Type B pancreatic cell (in vitro differentiated cells): ENCODE measurements at regions not wholly inside any gene's neighbourhood (a gene's known extent, or its start where the extent isn't known, plus 50 kb on each side); places are given as distances from the start of the nearest gene placed in this dataset.

Experiments used
- DNase-seq: peaks from one replicate; pipeline ENCODE4 v3.0.0; 2021; ENCODE audit warnings: mixed read lengths; ENCODE audit not compliant: unreplicated experiment; ENCODE audit errors: extremely low spot score
- H3K27ac Mint-ChIP-seq: 2 replicates; pipeline ENCODE4 v1.8.0; 2021; ENCODE audit warnings: mild to moderate bottlenecking, mixed read lengths
- H3K27me3 Mint-ChIP-seq: 2 replicates; pipeline ENCODE4 v1.8.0; 2021; ENCODE audit warnings: mixed read lengths
- H3K36me3 Mint-ChIP-seq: 2 replicates; pipeline ENCODE4 v1.8.0; 2021; ENCODE audit warnings: mixed read lengths
- H3K4me1 Mint-ChIP-seq: one replicate; pipeline ENCODE4 v1.8.0; 2021; ENCODE audit warnings: mixed read lengths; ENCODE audit not compliant: unreplicated experiment
- H3K4me3 Mint-ChIP-seq: 2 replicates; pipeline ENCODE4 v1.8.0; 2021; ENCODE audit warnings: mild to moderate bottlenecking, mixed read lengths
- H3K9me3 Mint-ChIP-seq: 2 replicates; pipeline ENCODE4 v1.8.0; 2021; ENCODE audit warnings: mixed read lengths
- CTCF ChIP-seq: fragments of 200-600 bp; sonication (generic); conservative IDR thresholded peaks from 2 replicates; pipeline ENCODE4 v1.5.0; 2021; ENCODE audit warnings: antibody characterized with exemption, mild to moderate bottlenecking

- no peak for TF ChIP-seq CTCF
- H3K4me3 Mint-ChIP-seq = no peak overlapping the region
- no peaks in the 10 kb centered on the region for H3K4me1 Mint-ChIP-seq
- H3K27ac Mint-ChIP-seq = no peak overlapping the region
- H3K27me3 Mint-ChIP-seq = no peaks in the 10 kb centered on the region
- no peaks in the 10 kb centered on the region for H3K9me3 Mint-ChIP-seq
- no peak for DNase-seq
- H3K36me3 Mint-ChIP-seq = no peaks in the 10 kb centered on the region
Observed at GRCh38 chr5:28226407-28226806, 1188.0 kb upstream of the CDH9 start.

- Mint-ChIP-seq H3K36me3 (no peaks in the 10 kb centered on the region), H3K27ac (no peak overlapping the region), H3K9me3 (no peaks in the 10 kb centered on the region), H3K27me3 (no peaks in the 10 kb centered on the region), H3K4me3 (no peak overlapping the region), H3K4me1 (no peaks in the 10 kb centered on the region)
- no peak for DNase-seq
- no peak for TF ChIP-seq CTCF
Observed at GRCh38 chr5:28219539-28219938, 1181.2 kb upstream of the CDH9 start.

GRCh38 chr5:28217695-28218094 lies 1179.3 kb upstream of the CDH9 start:
- H3K36me3 Mint-ChIP-seq = no peaks in the 10 kb centered on the region
- no peak overlapping the region for H3K27ac Mint-ChIP-seq
- no peak for TF ChIP-seq CTCF
- H3K4me1 Mint-ChIP-seq = no peaks in the 10 kb centered on the region
- no peaks in the 10 kb centered on the region for H3K27me3 Mint-ChIP-seq
- H3K9me3 Mint-ChIP-seq = no peaks in the 10 kb centered on the region
- no peak overlapping the region for H3K4me3 Mint-ChIP-seq
- no peak for DNase-seq

GRCh38 chr5:28216939-28217360 lies 1178.6 kb upstream of the CDH9 start:
- Mint-ChIP-seq H3K4me3 (no peak overlapping the region), H3K9me3 (no peaks in the 10 kb centered on the region), H3K27ac (no peak overlapping the region), H3K27me3 (no peaks in the 10 kb centered on the region), H3K36me3 (no peaks in the 10 kb centered on the region), H3K4me1 (no peaks in the 10 kb centered on the region)
- no peak for TF ChIP-seq CTCF
- no peak for DNase-seq

- no peaks in the 10 kb centered on the region for H3K4me1 Mint-ChIP-seq
- H3K9me3 Mint-ChIP-seq = no peaks in the 10 kb centered on the region
- H3K36me3 Mint-ChIP-seq = no peaks in the 10 kb centered on the region
- H3K4me3 Mint-ChIP-seq = no peak overlapping the region
- no peak overlapping the region for H3K27ac Mint-ChIP-seq
- TF ChIP-seq CTCF = no peak
- H3K27me3 Mint-ChIP-seq = no peaks in the 10 kb centered on the region
- DNase-seq = no peak
Observed at GRCh38 chr5:28215091-28215490, 1176.7 kb upstream of the CDH9 start.

GRCh38 chr5:28214292-28214691 lies 1175.9 kb upstream of the CDH9 start:
- H3K36me3 Mint-ChIP-seq = no peaks in the 10 kb centered on the region
- H3K27ac Mint-ChIP-seq = no peak overlapping the region
- no peaks in the 10 kb centered on the region for H3K27me3 Mint-ChIP-seq
- DNase-seq = no peak
- H3K4me1 Mint-ChIP-seq = no peaks in the 10 kb centered on the region
- no peak for TF ChIP-seq CTCF
- no peak overlapping the region for H3K4me3 Mint-ChIP-seq
- H3K9me3 Mint-ChIP-seq = no peaks in the 10 kb centered on the region
